SH-SY5Y (cell line): ENCODE measurements at regions not wholly inside any gene's neighbourhood (a gene's known extent, or its start where the extent isn't known, plus 50 kb on each side); places are given as distances from the start of the nearest gene placed in this dataset.

Experiments
- GATA2 ChIP-seq: IDR thresholded peaks from 2 replicates; pipeline ENCODE4 v1.6.1; 2011; ENCODE audit warnings: mild to moderate bottlenecking, low read depth, low read length
- GATA3 ChIP-seq: IDR thresholded peaks from 2 replicates; pipeline ENCODE4 v1.6.1; 2011; ENCODE audit warnings: low read depth, mild to moderate bottlenecking, low read length, moderate library complexity

DNA sequence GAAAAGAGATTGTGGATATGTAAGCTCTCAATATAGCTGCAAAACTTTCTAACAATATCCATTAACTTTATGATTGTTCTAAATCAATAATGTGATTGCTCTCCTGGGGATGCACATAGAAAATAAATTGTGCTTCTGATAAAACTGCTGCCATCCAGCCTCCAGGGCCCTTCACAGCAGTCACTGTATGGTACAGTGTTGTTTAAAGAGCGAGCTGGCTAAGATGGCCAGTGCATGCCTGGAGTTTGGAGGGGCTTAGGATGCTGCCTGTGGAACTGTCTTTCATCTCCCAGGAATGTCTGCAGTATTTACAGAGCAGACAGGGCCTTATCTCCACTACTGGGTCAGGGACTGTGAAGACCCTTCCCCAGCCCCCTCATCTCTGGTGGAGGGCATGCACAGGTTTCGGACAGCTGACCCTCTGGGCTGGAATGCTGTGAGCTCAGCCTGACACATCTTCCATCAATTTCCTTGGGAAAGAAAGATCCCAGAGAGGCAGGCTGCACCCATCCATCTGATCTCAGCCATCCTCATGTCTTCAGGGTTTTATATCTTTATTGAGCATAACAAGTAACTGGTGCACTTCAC lies 137.0 kb downstream of the PLPP3 start:
- TF ChIP-seq GATA2, result no peak
- no peak for TF ChIP-seq GATA3

DNA sequence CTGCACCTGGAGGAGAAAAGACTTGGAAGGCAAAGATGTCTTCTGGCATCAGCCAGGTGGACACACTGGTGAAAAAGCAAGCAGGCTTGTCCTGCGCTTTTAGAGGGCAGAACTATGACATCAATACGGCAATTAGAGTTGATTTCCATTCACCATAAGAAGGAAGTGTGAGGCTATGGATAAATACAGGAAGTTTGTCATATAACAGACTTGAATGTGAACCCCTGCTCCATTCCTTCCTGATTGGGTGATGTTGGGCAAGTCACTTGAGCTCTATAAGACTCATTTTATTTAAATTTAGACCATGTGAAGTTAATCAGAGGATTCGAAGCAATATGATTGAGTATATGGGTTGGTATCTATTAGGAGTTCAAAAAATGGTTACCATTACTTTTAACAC lies 137.8 kb downstream of the PLPP3 start:
- TF ChIP-seq GATA2 (no peak), GATA3 (no peak)

DNA sequence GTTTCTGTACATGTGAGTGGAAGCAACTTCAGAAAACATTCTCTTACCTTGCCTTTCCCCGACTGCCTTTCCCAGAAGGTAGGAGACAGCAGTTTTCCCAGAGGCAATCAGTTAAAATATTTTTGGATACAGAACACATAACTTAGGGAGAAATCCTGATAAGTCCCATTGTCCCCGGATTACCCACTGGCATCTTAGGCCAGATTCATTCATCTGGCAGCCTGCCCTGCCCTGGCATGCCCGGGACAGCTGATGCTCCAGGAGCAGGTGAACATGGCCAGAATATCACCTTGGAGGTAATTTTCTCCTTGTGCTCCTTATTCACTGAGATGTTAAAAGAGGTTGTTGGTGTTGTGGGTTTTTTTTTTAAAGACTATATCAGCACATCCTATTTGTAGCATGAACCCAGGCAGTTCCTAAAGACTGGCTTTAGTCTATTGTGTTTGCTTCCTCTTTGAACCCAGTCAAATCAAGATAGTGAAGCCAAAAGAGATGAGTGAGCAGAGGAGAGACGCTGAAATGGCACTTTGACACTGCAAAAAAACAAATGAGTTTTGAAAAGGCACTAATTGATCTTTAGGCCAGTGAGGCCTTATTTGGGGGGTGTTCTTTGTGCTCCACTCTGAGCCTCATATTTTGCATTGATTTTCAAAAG lies 139.6 kb downstream of the PLPP3 start:
- no peak for TF ChIP-seq GATA3
- TF ChIP-seq GATA2, result peak; percentile 25; the same call in 1 of the 2 replicates

DNA sequence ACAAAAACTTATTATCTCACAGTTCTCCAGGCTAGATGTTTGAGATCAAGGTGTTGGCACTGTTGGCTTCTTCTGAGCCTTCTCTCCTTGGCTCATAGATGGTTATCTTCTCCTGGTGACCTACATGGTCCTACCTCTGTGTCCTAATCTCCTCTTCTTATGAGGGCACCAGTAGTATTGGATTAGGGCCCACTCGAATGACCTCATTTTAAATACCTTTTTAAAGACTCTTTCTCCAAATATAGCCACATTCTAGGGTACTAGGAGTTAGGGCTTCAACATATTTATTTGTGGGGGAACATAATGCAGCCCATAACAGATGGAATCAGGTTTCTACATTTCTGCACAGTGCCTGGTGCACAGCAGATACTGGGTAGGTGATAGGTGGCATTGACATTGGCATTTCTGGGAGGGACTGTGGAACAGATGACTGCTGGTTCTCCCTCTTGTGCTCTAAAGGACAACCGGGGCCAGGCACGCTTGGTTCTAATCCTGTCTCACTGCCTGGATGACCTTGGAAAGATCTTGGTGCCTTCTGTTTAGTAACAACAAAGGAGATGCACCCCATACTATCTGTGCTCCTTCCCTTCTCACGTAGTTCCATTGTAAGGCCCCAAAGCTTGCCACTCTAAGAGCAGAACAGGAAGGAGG lies 140.3 kb downstream of the PLPP3 start:
- TF ChIP-seq GATA3, result no peak
- TF ChIP-seq GATA2, result no peak

DNA sequence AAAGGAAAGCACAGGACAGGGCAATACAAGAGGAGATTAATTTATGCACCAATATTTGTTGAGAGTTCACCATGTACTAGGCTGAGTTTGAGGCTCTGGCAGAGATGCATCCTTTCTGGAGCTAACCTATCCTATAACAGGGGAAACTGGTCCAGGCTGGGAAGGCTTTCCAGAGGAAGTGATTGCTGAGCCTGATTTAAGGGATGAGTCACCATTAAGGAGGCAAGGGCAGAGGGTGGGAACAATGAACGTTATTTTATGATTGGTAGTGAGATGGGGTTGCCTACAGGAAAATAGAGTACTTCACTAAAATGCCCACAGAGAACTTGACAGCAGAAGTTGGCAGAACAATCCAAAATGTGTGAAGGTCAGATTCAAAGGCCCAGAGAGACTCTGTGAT lies 141.4 kb downstream of the PLPP3 start:
- TF ChIP-seq GATA3 (no peak), GATA2 (no peak)

DNA sequence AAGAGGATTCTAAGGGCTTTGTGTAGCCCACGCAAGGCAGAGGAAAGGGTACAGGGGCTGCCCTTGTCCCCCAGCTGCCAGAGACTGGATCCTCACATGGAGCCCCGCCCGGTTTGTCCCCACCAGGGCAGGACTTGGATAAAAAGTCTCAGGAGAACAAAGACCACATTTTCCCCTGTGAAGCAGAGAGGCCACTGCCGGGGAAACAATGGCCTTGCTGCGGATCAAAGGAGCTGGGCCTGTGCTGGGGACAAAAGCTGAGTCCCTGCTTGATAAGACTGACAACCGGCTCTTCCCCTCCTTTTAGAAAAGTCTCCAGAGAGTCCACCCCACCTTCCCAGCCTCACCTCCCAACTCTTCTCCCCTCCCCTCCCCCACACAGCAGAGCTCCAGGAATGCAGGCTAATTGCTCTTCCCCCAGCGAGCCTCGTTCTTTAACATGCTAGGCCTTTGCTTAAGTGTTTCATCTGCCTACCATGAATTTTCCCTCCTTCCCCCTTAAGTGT lies 142.4 kb downstream of the PLPP3 start:
- TF ChIP-seq GATA2 (no peak), GATA3 (no peak)

DNA sequence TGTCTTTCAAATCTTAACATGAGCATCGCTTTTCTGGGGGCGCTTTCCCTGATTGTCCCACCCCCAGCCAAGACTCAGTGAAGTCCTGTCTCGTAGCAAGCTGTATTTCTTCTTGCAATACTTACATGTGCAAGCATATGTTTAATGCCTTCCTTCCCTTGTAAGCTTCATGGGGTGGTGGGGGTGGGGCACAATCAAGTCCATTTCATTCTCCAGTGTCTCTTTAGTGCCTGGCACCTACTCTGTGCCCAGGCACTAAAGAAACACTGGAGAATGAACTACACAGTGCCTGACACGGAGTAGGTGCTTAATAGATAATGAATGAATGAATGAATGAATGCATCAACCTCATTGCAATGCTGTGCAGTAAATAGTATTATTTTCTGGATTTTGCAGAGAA lies 143.1 kb downstream of the PLPP3 start:
- TF ChIP-seq GATA2 (no peak), GATA3 (no peak)

DNA sequence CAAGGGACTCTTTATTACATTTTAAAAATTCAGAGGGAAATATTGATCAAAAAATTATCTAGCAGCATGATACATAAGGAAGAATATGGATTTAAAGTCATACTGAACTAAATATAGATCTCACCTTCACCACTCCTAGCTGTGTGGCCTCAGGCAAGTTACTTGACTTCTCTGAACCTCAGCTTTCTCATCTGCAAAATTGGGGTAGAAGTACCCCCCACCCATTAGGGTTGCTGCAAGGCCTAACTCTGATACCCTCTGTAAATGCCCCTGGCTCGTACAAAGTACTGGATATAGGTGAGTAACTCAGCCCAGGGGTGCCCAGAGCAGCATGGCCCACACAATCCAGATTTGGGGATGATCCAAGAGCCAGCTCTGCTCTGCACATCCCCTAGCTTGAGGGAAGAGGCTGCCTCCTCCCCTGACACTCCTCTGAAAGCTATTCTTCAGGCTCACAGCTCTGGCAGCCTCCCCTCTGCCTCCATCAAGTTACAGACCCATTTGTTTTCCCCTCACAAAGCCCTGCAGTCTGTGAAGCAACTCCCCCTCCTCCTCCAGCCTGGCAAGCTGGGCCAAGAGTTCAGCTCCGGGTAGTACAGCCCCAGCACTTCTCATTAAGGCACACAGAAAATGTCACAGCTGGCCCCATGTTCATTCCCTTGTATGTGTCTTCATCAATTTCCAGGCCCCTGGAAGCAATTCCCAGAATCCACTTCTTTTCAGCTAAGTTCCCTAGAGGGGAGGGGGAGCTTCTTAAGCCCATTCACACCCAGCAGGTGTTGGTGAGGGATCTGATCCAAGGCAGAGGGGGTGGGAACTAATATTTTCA lies 143.7 kb downstream of the PLPP3 start:
- TF ChIP-seq GATA3 (no peak), GATA2 (no peak)

DNA sequence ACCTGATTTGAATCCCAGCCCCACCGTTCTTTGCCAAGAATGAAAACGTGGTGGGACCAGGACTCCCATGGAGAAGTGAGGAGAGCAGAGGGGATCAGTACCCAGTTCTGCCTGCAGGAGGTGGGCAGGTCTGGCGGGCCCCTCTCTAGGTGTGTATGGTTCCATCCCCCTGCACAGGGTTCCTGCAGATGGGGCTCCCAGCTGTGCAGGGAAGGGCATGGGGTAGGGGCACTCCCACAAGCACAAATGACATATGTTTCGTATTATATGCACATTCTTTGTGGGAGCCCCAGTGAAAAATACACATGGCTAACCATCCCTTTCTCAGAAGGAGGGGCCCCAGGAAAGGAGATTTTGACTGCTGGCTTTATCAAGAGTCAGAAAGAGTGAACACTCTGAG lies 144.6 kb downstream of the PLPP3 start:
- no peak for TF ChIP-seq GATA3
- TF ChIP-seq GATA2, result no peak

DNA sequence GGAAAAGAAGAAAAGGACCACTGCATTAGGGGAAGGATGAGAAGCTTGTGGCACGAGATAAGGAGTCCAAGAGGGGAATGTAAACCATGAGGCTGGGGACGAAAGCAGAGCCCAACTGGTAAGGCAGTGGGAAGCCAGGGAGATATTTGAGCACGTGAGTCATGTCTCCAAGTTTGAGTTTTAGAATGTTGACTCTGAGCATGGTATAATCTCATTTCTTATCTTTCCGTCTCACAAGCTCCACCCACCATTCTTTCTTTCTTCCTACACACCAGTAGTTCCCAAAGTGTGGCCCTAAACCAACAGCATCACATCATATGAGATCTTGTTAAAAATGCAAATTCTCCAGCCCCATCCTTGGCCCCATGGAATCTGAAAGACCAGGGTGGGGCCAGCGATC lies 145.3 kb downstream of the PLPP3 start:
- TF ChIP-seq GATA2, result no peak
- no peak for TF ChIP-seq GATA3

DNA sequence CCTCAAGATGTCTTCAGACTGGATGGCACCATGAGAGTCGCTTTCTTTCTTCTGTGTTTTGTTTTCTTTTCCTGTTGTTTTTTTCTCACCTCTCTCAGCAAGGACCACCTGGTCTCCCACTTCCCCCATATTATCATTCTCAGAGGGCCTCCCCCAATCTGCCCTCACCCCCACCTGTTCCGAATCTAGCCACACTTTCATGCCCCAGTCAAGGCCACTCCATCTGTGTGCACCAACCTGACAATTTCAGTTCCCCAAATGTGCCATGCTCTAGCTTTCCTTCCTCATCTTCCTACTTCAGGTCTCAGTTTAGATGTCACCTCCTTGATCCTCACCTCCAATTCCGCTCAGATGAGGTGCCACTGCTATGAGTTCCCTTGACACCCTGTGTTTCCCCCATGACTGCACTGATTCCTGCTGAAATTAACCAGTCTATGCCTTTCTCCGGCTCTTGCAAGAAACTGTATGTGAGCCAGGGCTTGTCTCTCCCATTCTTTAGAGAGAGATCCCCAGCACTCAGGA lies 146.2 kb downstream of the PLPP3 start:
- no peak for TF ChIP-seq GATA3
- TF ChIP-seq GATA2, result no peak

DNA sequence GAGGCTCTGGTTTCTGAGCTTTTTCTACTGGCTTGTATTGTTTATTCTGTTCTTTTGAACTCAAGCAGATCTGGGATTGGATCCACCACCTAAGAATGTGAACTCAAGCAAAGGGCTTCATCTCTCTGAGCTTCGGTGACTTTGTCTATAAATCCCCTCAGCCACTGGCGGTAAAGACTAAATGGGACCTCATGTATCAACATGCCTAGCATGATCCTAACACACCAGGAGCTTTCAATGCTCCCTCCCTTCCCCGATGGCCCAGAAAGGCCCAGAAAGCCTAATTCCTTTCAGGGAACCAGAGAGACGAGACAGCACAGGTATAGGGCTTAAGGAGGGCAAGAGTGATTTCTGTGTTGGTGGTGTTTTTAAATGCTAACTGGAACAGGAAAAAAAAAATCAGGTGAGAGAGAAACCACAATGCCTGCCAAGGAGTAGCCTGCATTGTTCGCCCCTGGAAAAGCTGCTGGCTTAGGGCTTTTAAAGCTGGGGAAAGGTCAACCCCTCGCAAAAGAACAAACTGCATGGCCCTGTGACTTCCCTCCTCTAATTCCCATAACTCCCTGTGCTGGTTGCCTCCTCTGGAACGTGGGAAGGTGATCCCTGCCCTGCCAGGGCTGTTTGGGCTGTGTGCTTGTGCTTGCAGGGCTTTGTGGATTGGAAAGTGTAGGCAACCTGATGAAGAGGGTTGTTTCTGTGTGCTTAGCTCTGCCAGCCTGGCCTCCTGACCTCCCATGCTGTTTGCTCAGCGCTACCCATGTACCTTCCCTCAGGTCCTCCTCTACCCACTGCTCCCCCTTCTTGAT lies 147.0 kb downstream of the PLPP3 start:
- TF ChIP-seq GATA2, result no peak

DNA sequence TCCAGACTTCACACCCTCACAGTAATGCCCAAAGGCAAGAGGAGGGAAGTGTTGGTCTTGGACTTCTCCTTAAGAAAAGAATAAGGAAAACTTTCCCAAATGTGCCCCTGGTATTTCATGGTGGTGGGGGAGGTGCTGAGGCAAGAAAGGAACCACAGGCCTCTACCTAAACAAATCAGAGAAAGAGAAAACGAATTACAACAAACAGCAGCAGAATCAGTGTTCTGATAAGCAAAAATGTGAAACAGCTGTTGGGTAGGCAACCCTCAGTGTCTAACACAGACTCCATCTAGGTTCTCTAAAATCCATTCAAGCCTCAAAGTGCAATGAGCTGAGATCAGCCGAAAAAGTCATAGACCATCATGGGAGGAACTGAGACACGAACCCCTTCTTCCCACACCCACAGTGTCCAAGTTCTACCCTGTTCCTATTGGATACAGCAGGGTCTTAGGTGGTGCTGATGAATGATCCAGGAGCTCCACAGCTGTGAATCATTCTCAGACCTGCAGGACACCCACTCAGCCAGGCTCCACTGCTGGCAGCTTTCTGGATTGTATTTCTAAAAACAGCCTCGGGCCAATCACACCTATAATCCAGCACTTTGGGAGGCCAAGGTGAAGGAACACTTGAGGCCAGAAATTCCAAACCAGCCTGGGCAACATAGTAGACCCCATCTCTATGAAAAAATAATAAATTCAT lies 149.1 kb downstream of the PLPP3 start:
- peak; percentile 80 for TF ChIP-seq GATA2
- no peak for TF ChIP-seq GATA3
